Astrocyte (in vitro differentiated cells and primary cell): ENCODE measurements at regions not wholly inside any gene's neighbourhood (a gene's known extent, or its start where the extent isn't known, plus 50 kb on each side); places are given as distances from the start of the nearest gene placed in this dataset.
A peak's percentile ranks its signal among the peaks of the same experiment; 100 is the strongest.

Experiments used
- DNase-seq: peaks from one replicate; pipeline ENCODE4 v3.0.0-alpha.2; 2010; ENCODE audit warnings: low read depth
- FAIRE-seq: peaks from 2 replicates; lab custom pipeline; 2011; peaks lifted over from hg19 to GRCh38; lab: Jason Lieb, UNC
- H2AFZ ChIP-seq: 2 replicates; pipeline ENCODE4 v1.6.0; 2012; ENCODE audit warnings: low read depth, low read length, inconsistent platforms
- H3K27ac ChIP-seq: 2 replicates; pipeline ENCODE4 v1.5.1; 2011; ENCODE audit warnings: low read depth, low read length, inconsistent platforms
- H3K27me3 ChIP-seq: 2 replicates; pipeline ENCODE4 v1.6.0; 2011; ENCODE audit warnings: low read length, inconsistent platforms; ENCODE audit not compliant: insufficient read depth
- H3K36me3 ChIP-seq: 2 replicates; pipeline ENCODE4 v1.5.1; 2011; ENCODE audit warnings: low read length, inconsistent platforms; ENCODE audit not compliant: insufficient read depth
- H3K4me1 ChIP-seq: 2 replicates; pipeline ENCODE4 v1.5.1; 2011; ENCODE audit warnings: low read length, inconsistent platforms; ENCODE audit not compliant: insufficient read depth
- H3K4me2 ChIP-seq: 2 replicates; pipeline ENCODE4 v1.6.0; 2012; ENCODE audit warnings: low read length, inconsistent platforms
- H3K4me3 ChIP-seq: 2 replicates; pipeline ENCODE4 v1.5.1; 2011; ENCODE audit warnings: low read depth, mild to moderate bottlenecking, low read length, inconsistent platforms; ENCODE audit not compliant: insufficient read depth
- H3K79me2 ChIP-seq: 2 replicates; pipeline ENCODE4 v1.6.0; 2012; ENCODE audit warnings: mild to moderate bottlenecking, low read length, inconsistent platforms; ENCODE audit not compliant: insufficient read depth
- H3K9ac ChIP-seq: 2 replicates; pipeline ENCODE4 v1.6.0; 2012; ENCODE audit warnings: mild to moderate bottlenecking, low read length, inconsistent platforms
- H3K9me3 ChIP-seq: 2 replicates; pipeline ENCODE4 v1.5.1; 2012; ENCODE audit warnings: low read depth, mild to moderate bottlenecking, low read length, inconsistent platforms; ENCODE audit not compliant: insufficient read depth
- H4K20me1 ChIP-seq: 2 replicates; pipeline ENCODE4 v1.6.0; 2012; ENCODE audit warnings: low read length, inconsistent platforms; ENCODE audit not compliant: insufficient read depth
- H3K27ac Mint-ChIP-seq: one replicate; pipeline ENCODE4 v1.8.0; 2021; ENCODE audit warnings: mild to moderate bottlenecking, mixed read lengths; ENCODE audit not compliant: unreplicated experiment
- H3K27me3 Mint-ChIP-seq: one replicate; pipeline ENCODE4 v1.8.0; 2021; ENCODE audit warnings: low read depth, mixed read lengths; ENCODE audit not compliant: unreplicated experiment
- H3K36me3 Mint-ChIP-seq: one replicate; pipeline ENCODE4 v1.8.0; 2021; ENCODE audit warnings: low read depth, mixed read lengths; ENCODE audit not compliant: unreplicated experiment
- H3K4me1 Mint-ChIP-seq: one replicate; pipeline ENCODE4 v1.8.0; 2021; ENCODE audit warnings: low read depth, mixed read lengths; ENCODE audit not compliant: unreplicated experiment
- H3K4me3 Mint-ChIP-seq: one replicate; pipeline ENCODE4 v1.8.0; 2021; ENCODE audit warnings: mild to moderate bottlenecking, moderate library complexity, mixed read lengths; ENCODE audit not compliant: unreplicated experiment
- H3K9me3 Mint-ChIP-seq: one replicate; pipeline ENCODE4 v1.8.0; 2021; ENCODE audit warnings: mild to moderate bottlenecking, mixed read lengths; ENCODE audit not compliant: unreplicated experiment
- EZH2 ChIP-seq: IDR thresholded peaks from 2 replicates; pipeline ENCODE4 v1.6.1; 2012; ENCODE audit warnings: mild to moderate bottlenecking, low read length, inconsistent platforms; ENCODE audit not compliant: insufficient read depth
- TF ChIP-seq, protein P1 (sequence below): IDR thresholded peaks from 2 replicates; pipeline ENCODE4 v1.5.1; 2011; ENCODE audit warnings: low read depth, mild to moderate bottlenecking, inconsistent platforms, low read length, moderate library complexity; ENCODE audit not compliant: insufficient read depth

DNA sequence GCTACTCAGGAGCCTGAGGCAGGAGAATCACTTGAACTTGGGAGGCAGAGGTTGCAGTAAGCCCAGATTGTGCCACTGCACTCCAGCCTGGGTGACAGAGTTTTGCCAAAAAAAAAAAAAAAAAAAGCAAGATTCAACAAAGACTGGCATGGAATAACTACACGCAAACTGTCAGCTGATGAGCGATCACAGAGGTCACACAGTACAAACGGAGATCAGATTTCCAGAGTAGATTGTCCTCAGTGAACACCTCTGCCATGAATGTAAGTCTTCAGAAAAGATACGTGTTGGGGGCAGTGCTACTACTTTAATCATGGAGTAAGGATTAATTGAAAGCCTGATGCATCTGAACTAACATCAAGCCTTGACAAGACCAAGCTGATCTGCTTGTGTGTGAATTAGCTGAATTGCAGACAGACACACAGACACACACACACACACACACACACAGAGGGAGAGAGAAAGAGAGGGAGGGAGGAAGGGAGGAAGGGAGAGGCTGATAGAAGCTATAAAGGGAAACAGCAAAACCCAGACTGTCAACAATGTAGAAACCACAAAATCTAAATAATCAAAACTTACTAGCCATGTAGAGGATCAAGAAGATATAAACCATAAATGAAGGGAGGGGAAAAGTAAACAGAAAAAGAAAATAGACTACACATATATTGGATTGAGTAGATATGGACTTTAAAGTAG is 222.9 kb upstream of the ZNF462 start:
- Mint-ChIP-seq H3K4me1 (peaks cover 16% of the 10 kb centered on the region), H3K27me3 (no peaks in the 10 kb centered on the region), H3K27ac (no peak overlapping the region), H3K36me3 (no peaks in the 10 kb centered on the region), H3K4me3 (no peak overlapping the region), H3K9me3 (no peaks in the 10 kb centered on the region)
- Histone ChIP-seq H2AFZ (no peak overlapping the region), H3K9me3 (no peaks in the 10 kb centered on the region), H3K4me3 (no peak overlapping the region), H3K9ac (no peak overlapping the region), H3K36me3 (no peaks in the 10 kb centered on the region), H3K79me2 (no peaks in the 10 kb centered on the region), H4K20me1 (no peaks in the 10 kb centered on the region), H3K4me2 (no peak overlapping the region), H3K27ac (no peak overlapping the region), H3K27me3 (no peaks in the 10 kb centered on the region), H3K4me1 (no peaks in the 10 kb centered on the region)
- FAIRE-seq, result no peak
- no peak for TF ChIP-seq EZH2
- TF ChIP-seq, protein P1, sequence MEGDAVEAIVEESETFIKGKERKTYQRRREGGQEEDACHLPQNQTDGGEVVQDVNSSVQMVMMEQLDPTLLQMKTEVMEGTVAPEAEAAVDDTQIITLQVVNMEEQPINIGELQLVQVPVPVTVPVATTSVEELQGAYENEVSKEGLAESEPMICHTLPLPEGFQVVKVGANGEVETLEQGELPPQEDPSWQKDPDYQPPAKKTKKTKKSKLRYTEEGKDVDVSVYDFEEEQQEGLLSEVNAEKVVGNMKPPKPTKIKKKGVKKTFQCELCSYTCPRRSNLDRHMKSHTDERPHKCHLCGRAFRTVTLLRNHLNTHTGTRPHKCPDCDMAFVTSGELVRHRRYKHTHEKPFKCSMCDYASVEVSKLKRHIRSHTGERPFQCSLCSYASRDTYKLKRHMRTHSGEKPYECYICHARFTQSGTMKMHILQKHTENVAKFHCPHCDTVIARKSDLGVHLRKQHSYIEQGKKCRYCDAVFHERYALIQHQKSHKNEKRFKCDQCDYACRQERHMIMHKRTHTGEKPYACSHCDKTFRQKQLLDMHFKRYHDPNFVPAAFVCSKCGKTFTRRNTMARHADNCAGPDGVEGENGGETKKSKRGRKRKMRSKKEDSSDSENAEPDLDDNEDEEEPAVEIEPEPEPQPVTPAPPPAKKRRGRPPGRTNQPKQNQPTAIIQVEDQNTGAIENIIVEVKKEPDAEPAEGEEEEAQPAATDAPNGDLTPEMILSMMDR, result no peak
- DNase-seq, result no peak

DNA sequence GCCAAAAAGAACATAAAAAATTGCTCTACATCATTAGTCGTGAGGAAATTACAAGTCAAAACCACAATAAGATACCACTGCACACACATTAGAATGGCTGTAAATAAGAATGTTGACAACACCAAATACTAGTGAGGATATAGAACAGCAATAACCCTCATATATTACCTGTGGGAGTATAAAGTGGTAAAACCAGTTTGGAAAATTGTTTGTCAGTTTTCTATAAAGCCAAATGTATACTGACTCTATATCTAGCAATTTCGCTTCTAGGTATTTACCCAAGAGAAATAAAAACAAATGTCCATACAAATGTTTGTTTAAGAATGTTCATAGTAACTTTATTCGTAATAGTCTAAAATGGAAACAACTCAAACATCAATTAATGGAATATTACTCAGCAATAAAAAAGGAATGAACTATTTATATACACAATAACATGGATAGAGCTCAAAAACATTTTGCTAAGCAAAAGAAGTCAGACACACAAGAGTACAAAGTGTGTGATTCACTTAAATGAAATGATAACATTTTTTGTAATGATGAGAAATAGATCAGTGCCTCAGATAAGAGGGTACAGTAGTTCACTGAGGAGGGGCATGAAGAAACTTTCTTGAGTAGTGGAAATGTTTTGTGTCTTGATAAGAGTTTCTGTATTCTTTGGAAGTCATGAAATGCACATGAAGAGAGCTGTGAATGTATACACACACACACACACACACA is 219.6 kb upstream of the ZNF462 start:
- no peak for TF ChIP-seq EZH2
- TF ChIP-seq, protein P1, result no peak
- no peaks in the 10 kb centered on the region for H3K4me1 ChIP-seq
- no peak for FAIRE-seq
- H3K27me3 ChIP-seq, result no peaks in the 10 kb centered on the region
- Mint-ChIP-seq H3K9me3 (no peaks in the 10 kb centered on the region), H3K27me3 (no peaks in the 10 kb centered on the region), H3K36me3 (no peaks in the 10 kb centered on the region), H3K4me1 (peaks cover 16% of the 10 kb centered on the region), H3K27ac (peak overlapping the region; percentile 30), H3K4me3 (no peak overlapping the region)
- H3K79me2 ChIP-seq, result no peaks in the 10 kb centered on the region
- H3K36me3 ChIP-seq, result no peaks in the 10 kb centered on the region
- no peak overlapping the region for H3K9ac ChIP-seq
- H4K20me1 ChIP-seq, result no peaks in the 10 kb centered on the region
- H3K9me3 ChIP-seq, result no peaks in the 10 kb centered on the region
- no peak overlapping the region for H3K4me2 ChIP-seq
- no peak overlapping the region for H3K27ac ChIP-seq
- no peak for DNase-seq
- no peak overlapping the region for H3K4me3 ChIP-seq
- no peak overlapping the region for H2AFZ ChIP-seq

DNA sequence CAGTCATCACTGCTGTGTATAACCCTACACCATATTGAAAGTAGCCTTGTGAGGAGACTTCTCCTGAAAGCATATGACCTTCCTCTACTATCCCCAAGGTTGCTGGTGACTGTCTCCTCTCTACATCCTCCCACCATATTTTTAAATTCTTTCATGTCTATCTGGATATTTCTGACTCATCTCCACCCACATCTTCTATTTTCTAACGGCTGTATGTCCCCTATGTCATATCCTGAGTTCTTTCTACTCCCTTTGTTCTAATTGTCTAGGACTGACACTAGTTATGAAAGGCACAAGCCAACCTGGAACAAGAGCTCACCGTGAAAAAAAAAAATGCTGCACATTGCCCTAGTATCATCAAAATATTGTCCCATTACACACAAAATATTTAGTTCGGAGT is 218.3 kb upstream of the ZNF462 start:
- H3K27ac Mint-ChIP-seq, result no peak overlapping the region
- no peak overlapping the region for H3K4me3 Mint-ChIP-seq
- Histone ChIP-seq H3K4me2 (no peak overlapping the region), H2AFZ (no peak overlapping the region), H3K4me1 (no peaks in the 10 kb centered on the region), H3K9me3 (no peaks in the 10 kb centered on the region), H3K4me3 (no peak overlapping the region), H4K20me1 (no peaks in the 10 kb centered on the region), H3K27me3 (no peaks in the 10 kb centered on the region), H3K27ac (no peak overlapping the region), H3K9ac (no peak overlapping the region), H3K79me2 (no peaks in the 10 kb centered on the region), H3K36me3 (no peaks in the 10 kb centered on the region)
- no peaks in the 10 kb centered on the region for H3K36me3 Mint-ChIP-seq
- TF ChIP-seq, protein P1, result no peak
- TF ChIP-seq EZH2, result no peak
- no peaks in the 10 kb centered on the region for H3K9me3 Mint-ChIP-seq
- no peak for DNase-seq
- H3K4me1 Mint-ChIP-seq, result peaks cover 16% of the 10 kb centered on the region
- H3K27me3 Mint-ChIP-seq, result no peaks in the 10 kb centered on the region
- no peak for FAIRE-seq
